ENCODE measurements at regions not wholly inside any gene's neighbourhood (a gene's known extent, or its start where the extent isn't known, plus 50 kb on each side); places are given as distances from the start of the nearest gene placed in this dataset.

DNA sequence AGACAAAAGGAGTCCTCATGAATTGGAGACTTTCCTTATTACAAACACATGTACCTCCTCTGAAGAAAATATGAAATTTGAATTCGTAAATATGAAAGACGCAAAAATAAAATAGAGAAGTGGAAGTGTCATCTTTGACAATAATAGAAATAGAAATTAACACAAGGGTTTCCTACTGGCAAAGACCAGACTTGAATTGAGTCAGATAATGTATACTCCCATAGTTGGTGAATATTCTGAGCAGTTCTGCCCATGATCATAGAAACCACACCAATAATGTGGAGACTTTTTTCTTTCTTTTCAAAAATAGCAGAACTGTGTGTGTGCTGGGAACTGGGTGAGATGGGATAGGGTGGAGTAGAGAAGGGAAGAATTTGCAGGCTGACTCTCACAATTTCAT is 277.7 kb upstream of the TET2 start:
- Histone ChIP-seq H3K9ac (ENCODE audit: low read length) (no peak overlapping the region), H3K9me3 (ENCODE audit: control insufficient read depth, low read depth, low read length) (no peaks in the 10 kb centered on the region), H3K36me3 (ENCODE audit: control insufficient read depth, low read depth, low read length) (no peaks in the 10 kb centered on the region), H3K27me3 (ENCODE audit: control insufficient read depth, insufficient read depth, low read length) (no peaks in the 10 kb centered on the region), H3K27ac (ENCODE audit: low read length) (no peak overlapping the region), H3K4me3 (ENCODE audit: low read length) (no peak overlapping the region), H3K4me1 (ENCODE audit: control insufficient read depth, low read depth, low read length) (no peaks in the 10 kb centered on the region)

DNA sequence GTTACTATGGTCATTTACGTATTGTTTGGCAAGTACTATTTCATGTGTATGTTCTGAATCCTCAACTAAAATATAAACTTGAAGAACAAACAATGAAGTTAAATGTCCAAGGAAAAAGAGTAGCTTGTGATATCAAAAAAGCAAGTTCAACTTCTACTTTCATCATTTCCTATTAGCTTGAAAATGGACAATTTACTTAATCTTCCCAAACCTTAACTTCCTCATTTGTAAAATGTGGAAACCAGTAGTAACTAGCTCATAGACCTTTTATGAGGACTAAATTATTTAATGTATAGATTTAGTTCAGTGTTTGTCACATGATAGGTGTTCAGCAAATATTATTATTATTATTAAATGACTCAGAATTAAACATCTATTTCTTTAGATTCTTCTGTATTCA is 276.8 kb upstream of the TET2 start:
- Histone ChIP-seq H3K9ac (ENCODE audit: low read length) (no peak overlapping the region), H3K9me3 (ENCODE audit: control insufficient read depth, low read depth, low read length) (no peaks in the 10 kb centered on the region), H3K4me3 (ENCODE audit: low read length) (no peak overlapping the region), H3K4me1 (ENCODE audit: control insufficient read depth, low read depth, low read length) (no peaks in the 10 kb centered on the region), H3K36me3 (ENCODE audit: control insufficient read depth, low read depth, low read length) (no peaks in the 10 kb centered on the region), H3K27ac (ENCODE audit: low read length) (no peak overlapping the region), H3K27me3 (ENCODE audit: control insufficient read depth, insufficient read depth, low read length) (no peaks in the 10 kb centered on the region)

DNA sequence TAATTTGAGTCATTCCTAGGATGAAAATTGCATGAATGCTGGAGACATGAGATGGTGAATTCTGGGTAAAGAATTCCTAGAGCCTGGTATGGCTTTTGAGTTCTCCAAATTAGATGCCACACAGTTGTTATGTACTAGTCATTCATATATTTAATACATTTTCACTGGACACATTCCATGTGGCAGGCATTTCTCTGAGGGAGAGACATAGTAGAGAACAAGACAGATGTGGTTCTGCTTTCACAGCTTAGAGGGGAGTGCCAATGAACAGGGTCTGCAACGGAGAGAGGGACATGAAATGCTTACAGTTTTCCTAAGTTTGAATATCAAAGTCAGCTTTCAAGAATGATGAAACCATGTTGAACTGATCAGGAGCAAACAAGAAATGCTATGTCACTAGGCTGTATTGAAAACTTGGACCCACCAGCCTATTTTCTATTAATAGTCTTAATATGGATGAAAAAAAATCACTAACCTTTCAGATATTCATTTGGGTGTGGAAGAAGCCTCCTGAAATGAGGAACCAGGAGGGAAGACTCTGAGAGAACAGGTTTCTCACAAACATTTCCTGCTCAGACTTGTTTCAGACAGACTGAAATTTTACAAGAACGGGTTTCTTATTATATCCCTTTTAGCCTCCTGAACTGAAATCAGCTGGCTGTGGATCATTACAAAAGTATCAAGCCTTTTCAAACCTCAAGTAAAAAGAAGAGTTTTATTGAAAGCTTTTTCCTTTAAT is 276.0 kb upstream of the TET2 start:
- Histone ChIP-seq H3K9ac (ENCODE audit: low read length) (no peak overlapping the region), H3K36me3 (ENCODE audit: control insufficient read depth, low read depth, low read length) (no peaks in the 10 kb centered on the region), H3K9me3 (ENCODE audit: control insufficient read depth, low read depth, low read length) (no peaks in the 10 kb centered on the region), H3K27me3 (ENCODE audit: control insufficient read depth, insufficient read depth, low read length) (no peaks in the 10 kb centered on the region), H3K4me3 (ENCODE audit: low read length) (no peak overlapping the region), H3K4me1 (ENCODE audit: control insufficient read depth, low read depth, low read length) (no peaks in the 10 kb centered on the region), H3K27ac (ENCODE audit: low read length) (no peak overlapping the region)

DNA sequence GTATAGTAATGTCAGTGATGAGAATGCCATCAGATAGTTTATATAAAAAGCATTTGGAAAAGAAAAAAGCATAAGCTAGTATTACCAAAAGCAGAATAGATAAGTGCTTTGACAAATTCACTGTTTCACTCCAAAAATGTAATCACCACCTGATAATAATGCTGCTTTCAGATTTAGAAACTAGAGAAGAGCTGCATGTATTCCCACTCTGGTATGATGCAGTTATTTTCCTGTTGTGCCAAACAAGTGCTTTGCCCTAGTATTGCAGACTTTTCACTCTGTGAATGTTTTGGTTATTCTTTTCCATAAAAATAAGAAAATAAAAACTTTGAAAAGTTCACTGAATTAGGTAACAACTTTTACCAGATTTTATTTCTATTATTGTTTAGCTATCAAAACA is 267.7 kb upstream of the TET2 start:
- H3K27me3 ChIP-seq (ENCODE audit: control insufficient read depth, insufficient read depth, low read length): no peaks in the 10 kb centered on the region
- no peak overlapping the region for H3K27ac ChIP-seq (ENCODE audit: low read length)
- no peaks in the 10 kb centered on the region for H3K9me3 ChIP-seq (ENCODE audit: control insufficient read depth, low read depth, low read length)
- H3K4me3 ChIP-seq (ENCODE audit: low read length): no peak overlapping the region
- H3K9ac ChIP-seq (ENCODE audit: low read length): no peak overlapping the region
- no peaks in the 10 kb centered on the region for H3K36me3 ChIP-seq (ENCODE audit: control insufficient read depth, low read depth, low read length)
- no peaks in the 10 kb centered on the region for H3K4me1 ChIP-seq (ENCODE audit: control insufficient read depth, low read depth, low read length)

DNA sequence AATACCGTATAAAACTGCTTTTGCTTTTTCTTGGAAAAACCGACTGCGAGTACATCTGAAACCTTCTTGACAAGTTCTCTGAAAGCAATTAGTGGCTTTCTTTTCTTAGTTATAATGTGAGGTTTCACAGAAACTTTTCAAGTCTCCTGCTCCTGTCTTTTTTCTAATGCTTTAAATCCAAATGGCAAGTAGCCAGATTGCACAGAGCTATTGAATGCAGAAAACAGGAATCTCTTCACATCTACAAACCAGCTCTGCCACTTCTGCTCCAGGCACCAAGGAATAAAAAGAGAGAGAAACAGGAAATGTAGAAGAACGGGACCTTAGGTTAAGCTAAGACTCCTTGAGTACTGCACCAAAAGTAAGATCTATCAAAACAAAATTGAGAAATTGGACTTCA is 267.3 kb upstream of the TET2 start:
- Histone ChIP-seq H3K9me3 (ENCODE audit: control insufficient read depth, low read depth, low read length) (no peaks in the 10 kb centered on the region), H3K27ac (ENCODE audit: low read length) (no peak overlapping the region), H3K36me3 (ENCODE audit: control insufficient read depth, low read depth, low read length) (no peaks in the 10 kb centered on the region), H3K4me3 (ENCODE audit: low read length) (no peak overlapping the region), H3K9ac (ENCODE audit: low read length) (no peak overlapping the region), H3K4me1 (ENCODE audit: control insufficient read depth, low read depth, low read length) (no peaks in the 10 kb centered on the region), H3K27me3 (ENCODE audit: control insufficient read depth, insufficient read depth, low read length) (no peaks in the 10 kb centered on the region)

DNA sequence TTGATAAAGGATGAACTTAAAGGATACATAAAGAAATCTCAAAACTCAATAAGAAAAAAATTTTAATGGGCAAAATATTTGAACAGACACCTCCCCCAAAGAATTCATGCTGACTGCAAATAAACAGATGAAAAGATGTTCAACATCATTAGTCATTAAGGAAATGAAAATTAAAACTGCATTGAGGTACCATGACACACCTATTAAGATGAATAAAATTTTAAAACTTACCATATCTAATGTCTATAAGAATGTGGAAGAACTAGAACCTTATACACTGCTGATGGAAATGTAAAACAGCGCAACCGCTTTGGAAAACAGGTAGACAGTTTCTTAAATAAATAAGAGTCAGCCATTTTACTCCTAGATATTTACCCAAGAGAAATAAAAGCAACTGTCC is 266.8 kb upstream of the TET2 start:
- Histone ChIP-seq H3K4me1 (ENCODE audit: control insufficient read depth, low read depth, low read length) (no peaks in the 10 kb centered on the region), H3K9me3 (ENCODE audit: control insufficient read depth, low read depth, low read length) (no peaks in the 10 kb centered on the region), H3K27ac (ENCODE audit: low read length) (no peak overlapping the region), H3K36me3 (ENCODE audit: control insufficient read depth, low read depth, low read length) (no peaks in the 10 kb centered on the region), H3K27me3 (ENCODE audit: control insufficient read depth, insufficient read depth, low read length) (no peaks in the 10 kb centered on the region), H3K9ac (ENCODE audit: low read length) (no peak overlapping the region), H3K4me3 (ENCODE audit: low read length) (no peak overlapping the region)

DNA sequence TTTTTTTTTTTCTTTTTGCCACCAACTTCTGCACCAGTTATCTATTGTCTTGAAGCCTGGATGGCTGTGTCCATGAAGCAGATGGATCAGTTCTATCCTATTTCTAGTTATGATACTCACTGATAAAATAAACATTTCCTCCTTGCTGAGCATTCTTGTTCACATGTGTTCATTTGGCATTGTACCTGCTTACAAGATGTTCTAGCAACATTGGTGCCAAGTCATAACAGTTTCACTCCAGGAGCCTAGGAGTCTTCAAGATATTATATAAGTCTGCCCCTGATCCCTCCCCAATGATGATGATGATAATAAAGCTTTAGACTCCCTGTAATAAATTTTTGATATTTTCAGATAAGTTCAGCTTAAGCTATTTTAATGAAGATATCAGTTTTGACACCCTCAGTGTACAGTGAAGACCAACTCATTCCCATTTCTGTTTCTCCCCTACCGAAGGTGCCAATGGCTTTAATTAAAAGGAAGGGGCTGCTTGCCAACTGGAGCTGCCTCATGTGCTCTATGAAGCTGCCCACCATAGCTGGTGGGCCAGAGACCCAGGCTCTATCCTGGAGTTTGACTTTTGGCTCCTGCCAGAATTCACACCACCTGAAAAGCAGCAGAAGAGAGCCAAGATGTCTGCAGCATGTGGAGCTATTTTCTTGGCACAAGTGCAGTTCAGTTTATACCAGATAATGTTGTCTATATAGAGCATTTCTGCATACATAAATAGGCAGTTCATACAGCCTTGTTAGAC is 265.4 kb upstream of the TET2 start:
- Histone ChIP-seq H3K36me3 (ENCODE audit: control insufficient read depth, low read depth, low read length) (no peaks in the 10 kb centered on the region), H3K9me3 (ENCODE audit: control insufficient read depth, low read depth, low read length) (no peaks in the 10 kb centered on the region), H3K27me3 (ENCODE audit: control insufficient read depth, insufficient read depth, low read length) (no peaks in the 10 kb centered on the region), H3K4me3 (ENCODE audit: low read length) (no peak overlapping the region), H3K4me1 (ENCODE audit: control insufficient read depth, low read depth, low read length) (no peaks in the 10 kb centered on the region), H3K27ac (ENCODE audit: low read length) (no peak overlapping the region), H3K9ac (ENCODE audit: low read length) (no peak overlapping the region)

DNA sequence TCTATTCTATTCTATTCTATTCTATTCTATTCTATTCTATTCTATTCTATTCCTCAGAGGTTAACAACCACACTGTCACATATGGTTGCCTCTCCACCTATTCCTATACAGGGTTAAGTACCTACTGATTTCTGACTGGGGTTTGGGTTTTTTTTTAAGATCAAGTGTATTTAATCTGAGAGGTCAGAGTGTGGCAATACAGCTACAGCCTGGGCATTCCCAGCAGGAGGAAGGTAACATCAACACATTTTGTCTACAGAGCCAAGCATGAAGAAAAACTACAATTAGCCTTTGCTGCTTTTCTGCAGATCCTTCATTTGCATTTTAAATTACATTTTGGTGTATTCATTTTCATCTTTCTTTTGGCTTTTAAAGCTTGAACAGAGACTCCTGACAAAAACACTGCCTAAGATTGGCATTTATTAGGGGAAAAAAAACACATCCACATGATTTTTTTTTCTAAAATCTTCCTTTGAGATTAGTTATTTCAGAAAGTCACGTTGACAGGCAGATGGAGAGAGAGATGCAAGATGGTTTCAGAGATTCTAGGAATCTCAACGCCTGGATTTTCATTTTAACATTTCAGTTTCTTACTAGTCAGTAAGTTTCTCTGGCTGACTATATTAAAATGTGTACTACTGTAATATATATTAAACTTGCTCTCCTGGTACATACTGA is 255.9 kb upstream of the TET2 start:
- no peak overlapping the region for H3K9ac ChIP-seq (ENCODE audit: low read length)
- H3K4me1 ChIP-seq (ENCODE audit: control insufficient read depth, low read depth, low read length): no peaks in the 10 kb centered on the region
- no peaks in the 10 kb centered on the region for H3K27me3 ChIP-seq (ENCODE audit: control insufficient read depth, insufficient read depth, low read length)

DNA sequence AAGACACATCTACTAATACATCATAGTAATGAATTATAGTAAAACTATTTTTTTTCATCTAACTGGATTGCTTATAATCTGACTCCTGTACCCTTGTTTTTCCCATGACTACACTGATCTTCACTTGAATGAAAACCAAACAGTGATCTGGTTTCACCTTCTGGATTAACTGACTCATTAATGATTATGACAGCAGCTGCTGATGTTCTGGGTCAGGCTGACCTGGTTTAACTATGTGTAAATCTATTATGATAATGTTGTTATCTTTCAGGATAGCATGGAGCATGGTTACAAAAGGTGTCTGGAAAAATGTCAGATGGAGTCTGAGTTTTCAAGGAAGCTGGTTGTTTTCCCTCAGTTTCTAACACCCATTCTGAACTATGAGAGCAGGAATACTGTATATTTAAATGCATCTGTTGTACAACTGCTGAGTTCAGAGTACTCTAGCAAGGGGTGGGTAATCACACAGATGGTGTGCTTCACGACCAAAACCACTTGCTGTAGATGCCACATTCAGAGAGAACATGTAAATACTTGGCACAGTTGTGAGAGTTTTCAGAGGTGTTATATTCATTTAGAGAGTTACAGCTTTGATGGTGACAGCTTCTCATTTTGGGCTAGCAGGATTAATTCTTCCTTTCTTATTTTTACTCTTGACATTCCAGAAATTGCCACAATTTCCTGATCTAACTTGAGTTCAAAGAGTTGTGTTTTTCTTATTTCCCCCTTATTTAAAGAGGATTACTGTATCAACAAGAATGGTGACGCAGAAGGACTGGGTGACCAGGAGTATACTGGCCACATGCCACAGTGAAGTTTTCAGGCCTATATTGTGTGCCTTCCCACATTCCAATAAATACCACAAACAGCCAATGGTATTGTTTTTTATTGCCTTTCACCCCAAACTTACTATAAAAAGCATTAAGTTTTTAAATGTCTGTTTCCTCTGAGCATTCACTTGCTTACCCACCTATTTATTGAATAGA is 249.7 kb upstream of the TET2 start:
- Histone ChIP-seq H3K27me3 (ENCODE audit: control insufficient read depth, insufficient read depth, low read length) (no peaks in the 10 kb centered on the region), H3K27ac (ENCODE audit: low read length) (no peak overlapping the region), H3K9me3 (ENCODE audit: control insufficient read depth, low read depth, low read length) (peaks cover 2% of the 10 kb centered on the region), H3K4me3 (ENCODE audit: low read length) (no peak overlapping the region), H3K36me3 (ENCODE audit: control insufficient read depth, low read depth, low read length) (no peaks in the 10 kb centered on the region), H3K4me1 (ENCODE audit: control insufficient read depth, low read depth, low read length) (no peaks in the 10 kb centered on the region), H3K9ac (ENCODE audit: low read length) (no peak overlapping the region)

More for the DNA sequence above, 255.9 kb upstream of the TET2 start:
- Histone ChIP-seq H3K27ac (ENCODE audit: low read length) (no peak overlapping the region), H3K4me3 (ENCODE audit: low read length) (no peak overlapping the region), H3K9me3 (ENCODE audit: control insufficient read depth, low read depth, low read length) (no peaks in the 10 kb centered on the region), H3K36me3 (ENCODE audit: control insufficient read depth, low read depth, low read length) (no peaks in the 10 kb centered on the region)

DNA sequence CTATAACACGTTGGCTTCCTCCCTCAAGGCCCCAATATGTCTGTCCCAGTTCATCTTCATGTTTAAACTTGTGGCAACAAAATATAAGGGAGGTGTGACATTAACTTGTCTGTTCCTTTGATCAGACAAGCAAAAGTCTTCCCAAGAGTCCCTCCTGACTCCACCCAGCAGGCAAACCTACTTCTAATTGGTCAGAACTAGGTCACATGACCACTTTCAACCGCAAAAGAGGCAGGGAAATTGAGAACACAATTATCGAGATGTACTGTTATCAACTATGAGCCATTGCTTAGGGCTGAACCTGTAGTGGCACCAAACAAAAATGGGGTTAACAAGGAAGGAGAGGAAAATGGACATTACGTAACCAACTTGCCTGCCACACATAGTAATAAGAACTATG is 246.8 kb upstream of the TET2 start:
- Histone ChIP-seq H3K9ac (ENCODE audit: low read length) (no peak overlapping the region), H3K9me3 (ENCODE audit: control insufficient read depth, low read depth, low read length) (peaks cover 2% of the 10 kb centered on the region), H3K27ac (ENCODE audit: low read length) (no peak overlapping the region), H3K27me3 (ENCODE audit: control insufficient read depth, insufficient read depth, low read length) (no peaks in the 10 kb centered on the region), H3K4me1 (ENCODE audit: control insufficient read depth, low read depth, low read length) (no peaks in the 10 kb centered on the region), H3K4me3 (ENCODE audit: low read length) (no peak overlapping the region), H3K36me3 (ENCODE audit: control insufficient read depth, low read depth, low read length) (no peaks in the 10 kb centered on the region)

DNA sequence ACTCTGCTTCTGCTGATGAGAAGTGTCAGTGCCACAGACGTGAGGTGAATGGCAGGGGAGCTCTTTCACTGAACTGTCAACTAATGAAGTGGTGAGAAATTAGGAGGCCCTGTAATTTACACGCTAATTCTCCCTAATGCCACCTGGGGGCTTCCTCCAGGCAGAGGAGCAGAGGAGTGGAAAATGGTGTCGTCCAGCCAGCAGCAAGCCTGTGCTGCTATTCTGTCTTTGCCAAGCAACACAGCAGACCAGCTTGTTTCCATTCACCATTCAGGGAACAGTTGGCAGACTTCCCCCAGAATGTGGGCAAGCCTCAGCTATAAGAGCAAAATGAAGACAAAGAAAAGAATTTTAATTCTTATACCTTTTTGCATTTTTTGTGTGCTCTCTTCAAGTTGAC is 245.2 kb upstream of the TET2 start:
- Histone ChIP-seq H3K27me3 (ENCODE audit: control insufficient read depth, insufficient read depth, low read length) (peaks cover 12% of the 10 kb centered on the region), H3K4me3 (ENCODE audit: low read length) (no peak overlapping the region), H3K9ac (ENCODE audit: low read length) (no peak overlapping the region)

More for the DNA sequence above, 245.2 kb upstream of the TET2 start:
- Histone ChIP-seq H3K9me3 (ENCODE audit: control insufficient read depth, low read depth, low read length) (peaks cover 2% of the 10 kb centered on the region), H3K27ac (ENCODE audit: low read length) (no peak overlapping the region), H3K4me1 (ENCODE audit: control insufficient read depth, low read depth, low read length) (no peaks in the 10 kb centered on the region), H3K36me3 (ENCODE audit: control insufficient read depth, low read depth, low read length) (no peaks in the 10 kb centered on the region)

Measured in iPS-18a (cell line).